ENCODE measurements at regions not wholly inside any gene's neighbourhood (a gene's known extent, or its start where the extent isn't known, plus 50 kb on each side); places are given as distances from the start of the nearest gene placed in this dataset.

DNA sequence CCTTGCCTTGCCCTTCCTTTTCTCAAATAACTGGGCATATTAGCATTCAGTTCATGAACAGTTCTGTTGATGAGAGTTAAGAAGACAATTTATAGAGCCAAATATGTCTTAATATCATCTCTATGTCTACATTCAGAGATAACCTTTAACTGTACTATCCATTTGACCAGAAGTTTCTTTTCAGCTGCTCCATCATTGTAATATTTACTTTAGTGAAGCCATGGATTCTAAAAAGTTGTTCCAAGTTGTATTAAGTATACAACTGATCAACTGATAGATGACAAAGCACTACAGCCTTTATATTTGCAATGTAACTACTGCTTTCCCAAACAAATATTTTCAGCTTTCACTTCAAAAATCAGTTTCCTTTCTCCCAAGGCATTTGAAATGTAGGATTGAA lies 1252.7 kb downstream of the EPHA7 start:
- Mint-ChIP-seq H3K4me3 (ENCODE audit: unreplicated experiment) (no peak overlapping the region), H3K4me1 (ENCODE audit: unreplicated experiment) (no peaks in the 10 kb centered on the region), H3K27ac (ENCODE audit: unreplicated experiment) (no peak overlapping the region), H3K9me3 (ENCODE audit: unreplicated experiment) (peaks cover 12% of the 10 kb centered on the region), H3K36me3 (ENCODE audit: unreplicated experiment) (no peaks in the 10 kb centered on the region), H3K27me3 (ENCODE audit: unreplicated experiment) (no peaks in the 10 kb centered on the region)
- TF ChIP-seq CTCF (IDR thresholded peaks at IDR 0.05), result no peak
- DNase-seq (ENCODE audit: extremely low spot score, unreplicated experiment), result no peak

- H3K27ac Mint-ChIP-seq (ENCODE audit: unreplicated experiment), result no peak overlapping the region
- no peaks in the 10 kb centered on the region for H3K4me1 Mint-ChIP-seq (ENCODE audit: unreplicated experiment)
- no peak for DNase-seq (ENCODE audit: extremely low spot score, unreplicated experiment)
- no peak for TF ChIP-seq CTCF (IDR thresholded peaks at IDR 0.05)
- H3K9me3 Mint-ChIP-seq (ENCODE audit: unreplicated experiment), result peaks cover 14% of the 10 kb centered on the region
- no peak overlapping the region for H3K4me3 Mint-ChIP-seq (ENCODE audit: unreplicated experiment)
- no peaks in the 10 kb centered on the region for H3K36me3 Mint-ChIP-seq (ENCODE audit: unreplicated experiment)
- no peaks in the 10 kb centered on the region for H3K27me3 Mint-ChIP-seq (ENCODE audit: unreplicated experiment)
Measured at GRCh38 chr6:92161953-92162352, 1257.4 kb downstream of the EPHA7 start.

DNA sequence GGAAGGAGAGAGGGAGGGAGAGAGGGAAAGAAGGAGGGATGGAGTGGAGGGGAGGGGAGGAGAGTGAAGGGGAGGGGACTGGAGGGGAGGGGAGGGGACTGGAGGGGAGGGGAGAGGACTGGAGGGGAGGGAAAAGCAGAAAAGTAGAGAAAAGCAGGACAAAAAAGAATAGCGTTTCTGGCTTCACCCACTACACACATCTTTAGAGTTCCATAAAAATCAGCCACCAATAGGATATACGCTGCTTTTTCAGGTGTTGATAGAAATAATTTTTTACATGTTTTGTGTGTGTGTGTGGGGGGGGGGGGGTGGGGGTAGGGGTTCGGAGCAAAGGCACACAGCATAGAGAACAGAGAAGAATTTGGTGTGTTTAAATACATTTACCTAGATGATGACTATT lies 1259.1 kb downstream of the EPHA7 start:
- Mint-ChIP-seq H3K27me3 (ENCODE audit: unreplicated experiment) (no peaks in the 10 kb centered on the region), H3K9me3 (ENCODE audit: unreplicated experiment) (peaks cover 13% of the 10 kb centered on the region), H3K36me3 (ENCODE audit: unreplicated experiment) (no peaks in the 10 kb centered on the region), H3K4me1 (ENCODE audit: unreplicated experiment) (no peaks in the 10 kb centered on the region), H3K4me3 (ENCODE audit: unreplicated experiment) (no peak overlapping the region), H3K27ac (ENCODE audit: unreplicated experiment) (no peak overlapping the region)
- DNase-seq (ENCODE audit: extremely low spot score, unreplicated experiment), result no peak
- no peak for TF ChIP-seq CTCF (IDR thresholded peaks at IDR 0.05)

DNA sequence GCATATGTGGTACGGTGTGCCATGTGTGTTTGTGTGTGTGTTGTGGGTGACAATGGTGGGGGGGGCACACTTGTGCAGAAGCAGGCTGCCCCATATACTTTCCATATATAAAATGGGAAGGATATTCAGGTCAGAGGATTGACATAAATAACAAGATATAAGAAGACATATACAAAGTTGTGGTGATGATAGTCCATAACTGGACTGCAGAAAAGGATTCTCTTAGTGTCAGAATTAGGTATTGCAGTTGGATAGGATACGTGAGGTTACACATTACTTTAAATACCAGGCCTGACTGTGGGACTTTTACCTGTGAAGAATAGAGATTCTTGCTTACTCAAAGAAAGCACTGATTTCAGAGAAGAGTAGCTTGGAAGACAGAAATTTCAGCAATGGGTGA lies 1260.3 kb downstream of the EPHA7 start:
- Mint-ChIP-seq H3K4me1 (ENCODE audit: unreplicated experiment) (no peaks in the 10 kb centered on the region), H3K9me3 (ENCODE audit: unreplicated experiment) (peaks cover 8% of the 10 kb centered on the region), H3K27ac (ENCODE audit: unreplicated experiment) (no peak overlapping the region), H3K4me3 (ENCODE audit: unreplicated experiment) (no peak overlapping the region), H3K36me3 (ENCODE audit: unreplicated experiment) (no peaks in the 10 kb centered on the region), H3K27me3 (ENCODE audit: unreplicated experiment) (no peaks in the 10 kb centered on the region)
- TF ChIP-seq CTCF (IDR thresholded peaks at IDR 0.05), result no peak
- DNase-seq (ENCODE audit: extremely low spot score, unreplicated experiment), result no peak

DNA sequence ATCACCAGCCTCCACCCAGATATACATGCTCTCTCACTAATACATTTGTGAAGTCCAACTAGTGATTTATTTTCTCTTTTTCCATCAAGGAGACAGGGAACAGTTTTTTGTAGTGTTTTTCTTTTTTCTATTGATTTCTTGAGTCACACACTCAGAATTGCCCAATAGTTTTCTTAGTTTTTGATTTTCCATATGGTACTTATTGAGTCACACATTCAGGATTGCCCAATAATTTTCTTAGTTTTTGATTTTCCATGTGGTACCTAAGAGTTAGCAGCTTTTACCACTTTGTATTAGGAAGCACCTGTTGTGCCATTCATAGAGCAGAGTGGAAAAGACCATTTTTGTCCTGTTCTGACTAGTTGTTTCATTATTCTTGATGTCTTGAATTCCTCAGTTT lies 1268.8 kb downstream of the EPHA7 start:
- Mint-ChIP-seq H3K36me3 (ENCODE audit: unreplicated experiment) (no peaks in the 10 kb centered on the region), H3K27me3 (ENCODE audit: unreplicated experiment) (no peaks in the 10 kb centered on the region), H3K9me3 (ENCODE audit: unreplicated experiment) (peaks cover 6% of the 10 kb centered on the region), H3K4me3 (ENCODE audit: unreplicated experiment) (no peak overlapping the region), H3K27ac (ENCODE audit: unreplicated experiment) (no peak overlapping the region), H3K4me1 (ENCODE audit: unreplicated experiment) (no peaks in the 10 kb centered on the region)
- DNase-seq (ENCODE audit: extremely low spot score, unreplicated experiment), result no peak
- TF ChIP-seq CTCF (IDR thresholded peaks at IDR 0.05), result no peak

All from osteocyte (in vitro differentiated cells).